HG03025 (cell line): ENCODE measurements at regions not wholly inside any gene's neighbourhood (a gene's known extent, or its start where the extent isn't known, plus 50 kb on each side); places are given as distances from the start of the nearest gene placed in this dataset.
"Not testable (repeated sequence)": the region's sequence is repeated elsewhere in the genome, so short reads cannot be mapped to it uniquely, and the experiment has no call there.

Experiments
- ATAC-seq: cut with Tn5 transposase; IDR thresholded peaks from one replicate; pipeline ENCODE4 v1.9.1; 2021; ENCODE audit warnings: mild to moderate bottlenecking, moderate library complexity; ENCODE audit not compliant: unreplicated experiment, low FRiP score

DNA sequence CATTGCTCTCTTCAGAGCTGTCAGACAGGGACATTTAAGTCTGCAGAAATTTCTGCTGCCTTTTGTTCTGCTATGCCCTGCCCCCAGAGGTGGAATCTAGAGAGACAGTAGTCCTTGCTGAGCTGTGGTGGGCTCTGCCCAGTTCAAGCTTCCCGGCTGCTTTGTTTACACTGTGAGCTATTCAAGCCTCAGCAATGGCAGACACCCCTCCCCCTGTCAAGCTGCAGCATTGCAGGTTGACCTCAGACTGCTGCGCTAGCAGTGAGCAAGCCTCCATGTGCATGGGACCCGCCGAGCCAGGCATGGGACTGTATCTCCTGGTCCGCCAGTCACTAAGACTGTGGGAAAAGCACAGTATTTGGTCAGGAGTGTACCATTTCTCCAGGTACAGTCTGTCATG, 53.6 kb upstream of the MAPK10 start:
- ATAC-seq: not testable (repeated sequence)

DNA sequence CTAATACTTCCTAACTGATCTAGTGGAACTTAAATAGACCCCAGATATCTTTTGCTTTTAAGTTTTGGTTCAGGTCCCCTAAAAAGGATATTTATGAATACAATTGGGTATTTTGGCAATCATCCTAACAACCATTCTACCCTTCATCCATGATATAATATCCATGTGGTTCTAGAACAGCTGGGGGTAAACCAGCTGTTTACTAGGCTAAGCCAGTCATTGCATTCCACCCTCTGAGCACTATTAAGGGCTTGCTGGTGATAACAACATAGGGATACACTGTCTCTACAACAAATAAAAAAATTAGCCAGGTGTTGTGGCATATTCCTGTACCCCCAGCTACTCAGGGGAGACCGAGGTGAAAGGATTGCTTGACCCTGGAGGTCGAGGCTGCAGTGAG, 54.8 kb upstream of the MAPK10 start:
- no peak for ATAC-seq

DNA sequence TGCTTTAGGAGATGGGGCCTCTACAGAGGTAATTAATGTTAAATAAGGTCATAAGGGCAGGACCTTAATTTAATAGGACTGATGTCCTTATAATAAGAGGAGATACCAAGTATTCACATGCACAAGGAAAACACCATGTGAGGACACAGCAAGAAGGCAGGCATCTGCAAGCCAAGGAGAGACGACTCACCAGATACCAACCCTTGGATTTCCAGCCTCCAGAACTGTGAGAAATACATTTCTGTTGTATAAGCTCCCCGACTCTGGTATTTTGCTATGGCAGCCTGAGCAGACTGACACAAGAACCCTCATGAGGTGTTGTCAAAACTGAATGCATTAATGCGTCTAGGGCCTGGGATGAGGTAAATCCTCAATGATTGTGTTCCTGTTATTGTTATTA, 56.2 kb upstream of the MAPK10 start:
- ATAC-seq: no peak

DNA sequence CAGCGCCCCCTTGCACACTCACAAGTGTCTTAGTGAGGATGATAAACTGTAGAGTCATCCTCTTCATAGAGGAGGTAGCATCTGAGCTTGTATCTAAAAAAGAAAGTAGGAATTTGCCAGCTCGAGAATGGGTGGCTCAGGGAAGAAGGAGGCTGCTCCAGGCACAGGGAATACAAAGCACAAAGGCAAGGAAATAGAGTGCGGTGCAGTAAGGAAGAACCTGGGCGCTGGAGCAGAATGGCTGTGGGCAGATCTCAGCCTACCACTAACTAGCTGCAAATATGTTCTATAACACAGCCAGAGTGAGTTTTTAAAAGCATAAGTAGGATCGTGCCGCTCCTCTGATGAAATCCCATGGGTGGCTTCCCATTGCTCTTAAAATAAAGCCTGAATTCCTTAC, 61.6 kb upstream of the MAPK10 start:
- ATAC-seq: no peak

DNA sequence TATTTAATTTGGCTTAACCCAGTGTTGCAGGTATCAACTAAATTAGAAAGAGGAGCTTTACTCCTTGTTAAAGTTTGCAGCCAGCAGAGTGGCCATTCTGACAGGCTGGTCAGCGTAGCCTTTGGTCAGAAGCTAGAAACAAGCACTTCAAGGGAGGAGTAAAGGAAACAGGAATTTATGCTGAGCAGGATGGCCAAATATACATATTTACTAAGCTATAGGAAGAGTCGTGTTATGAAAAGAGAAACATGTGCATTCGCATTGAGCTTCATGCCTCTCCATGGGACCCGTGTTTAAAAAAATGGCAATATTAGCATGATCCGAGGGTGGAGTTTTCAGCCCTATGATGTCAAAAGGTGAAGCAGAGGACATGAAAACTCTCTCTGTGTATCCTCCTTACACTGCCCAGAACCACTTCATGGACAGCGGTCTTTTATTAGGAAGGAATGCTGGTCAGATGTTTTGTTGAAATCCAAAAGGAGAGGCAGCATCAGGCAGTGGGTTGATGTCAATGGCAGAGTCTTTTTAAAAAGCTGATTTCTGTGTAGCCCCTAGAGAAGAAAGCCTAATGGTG, 71.8 kb upstream of the MAPK10 start:
- ATAC-seq: no peak

DNA sequence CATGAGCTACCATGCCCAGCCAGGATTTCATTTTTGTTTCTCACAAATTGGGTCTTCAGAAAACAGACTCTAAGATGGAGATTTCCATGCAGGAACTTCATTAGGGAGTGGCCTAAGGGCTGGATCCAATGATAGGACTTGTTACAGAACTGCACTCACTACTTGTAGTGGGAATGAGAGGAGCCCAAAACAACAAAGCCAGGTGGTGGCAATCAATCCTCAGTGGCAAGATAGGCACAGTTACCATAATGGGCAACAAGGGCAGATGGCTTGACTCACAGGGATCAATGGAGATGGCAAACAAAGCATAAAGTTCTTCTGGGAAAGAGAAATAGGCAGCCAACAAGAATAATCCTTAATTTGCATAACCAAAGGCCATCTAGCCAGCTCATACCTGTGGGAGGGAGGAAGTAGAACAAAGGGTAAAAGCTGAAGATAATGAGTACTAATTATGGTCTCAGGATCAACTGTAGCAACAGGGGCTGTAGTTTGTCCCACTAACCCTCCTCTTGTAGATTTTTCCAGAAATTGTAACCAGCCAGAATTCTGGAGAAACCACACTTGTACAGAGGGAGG, 72.8 kb upstream of the MAPK10 start:
- ATAC-seq: no peak

DNA sequence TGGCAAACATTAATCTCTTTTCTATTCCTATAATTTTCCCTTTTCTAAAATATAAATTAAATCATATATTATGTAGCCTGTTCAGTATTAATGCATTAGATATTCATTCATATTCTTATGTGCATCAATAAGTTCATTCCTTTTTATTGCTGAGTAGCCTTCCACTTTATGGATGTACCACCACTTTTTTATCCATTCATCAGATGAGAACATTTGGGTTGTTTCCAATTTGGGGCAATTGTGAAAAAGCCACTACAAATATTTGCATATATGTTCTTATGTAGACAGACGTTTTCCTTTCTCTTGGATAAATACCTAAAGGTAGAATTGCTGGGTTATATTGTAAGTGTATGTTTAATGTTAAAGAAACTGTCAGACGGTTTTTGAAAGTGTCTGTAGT, 79.4 kb upstream of the MAPK10 start:
- ATAC-seq: no peak

DNA sequence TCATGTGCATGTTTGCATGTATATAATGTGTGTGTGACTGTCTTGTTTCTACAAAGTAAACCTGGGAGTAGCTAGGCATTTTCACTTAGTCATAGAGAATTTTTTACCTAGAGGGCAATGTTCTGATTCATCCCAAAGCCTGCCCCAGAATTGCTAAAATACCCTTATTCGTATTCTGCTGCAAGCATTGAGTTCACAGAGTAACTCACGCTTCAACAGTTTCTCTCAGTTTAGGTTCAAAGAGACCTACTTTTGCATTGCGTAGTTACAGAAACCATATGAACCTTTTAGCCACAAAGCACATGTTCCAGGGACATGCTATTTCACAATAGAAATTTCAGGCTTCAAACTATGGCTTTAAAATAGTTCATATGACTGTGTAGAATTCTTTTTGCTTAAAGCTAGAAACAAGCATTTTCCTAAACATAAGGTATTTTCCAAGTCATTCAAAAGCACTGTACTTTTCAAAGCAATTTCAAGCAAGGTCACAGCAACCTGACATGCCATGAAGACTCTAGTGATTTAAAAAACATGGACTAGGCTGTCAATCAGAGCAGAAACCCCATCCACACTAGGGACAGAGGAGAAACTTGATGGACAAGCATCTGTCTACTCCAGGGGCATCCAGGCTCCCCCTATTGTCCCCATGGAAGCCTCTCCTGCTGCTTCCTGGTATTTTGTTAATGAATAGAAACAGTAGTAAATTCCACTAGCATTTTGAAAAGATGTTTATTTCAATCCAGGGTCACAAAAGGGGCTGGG, 81.5 kb upstream of the MAPK10 start:
- ATAC-seq: no peak

DNA sequence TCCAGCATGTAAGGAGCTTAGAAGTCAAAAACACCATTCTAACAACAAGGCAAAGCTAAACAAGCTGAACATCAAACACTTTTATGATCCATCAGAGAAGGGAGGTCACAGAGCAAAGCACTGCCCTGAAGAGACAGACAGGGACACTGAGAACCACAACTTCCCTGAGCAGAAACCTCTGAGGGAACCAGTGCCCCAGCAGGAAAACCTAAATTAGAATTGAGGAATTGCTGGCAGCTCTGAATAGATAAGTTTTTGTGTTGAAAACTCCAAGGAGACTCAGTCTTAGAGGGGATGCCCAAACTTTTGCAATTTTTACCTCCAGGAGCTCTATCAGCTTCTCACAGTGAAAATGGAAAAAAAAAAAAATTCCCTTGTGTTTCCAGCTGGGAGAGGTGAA, 83.0 kb upstream of the MAPK10 start:
- no peak for ATAC-seq

DNA sequence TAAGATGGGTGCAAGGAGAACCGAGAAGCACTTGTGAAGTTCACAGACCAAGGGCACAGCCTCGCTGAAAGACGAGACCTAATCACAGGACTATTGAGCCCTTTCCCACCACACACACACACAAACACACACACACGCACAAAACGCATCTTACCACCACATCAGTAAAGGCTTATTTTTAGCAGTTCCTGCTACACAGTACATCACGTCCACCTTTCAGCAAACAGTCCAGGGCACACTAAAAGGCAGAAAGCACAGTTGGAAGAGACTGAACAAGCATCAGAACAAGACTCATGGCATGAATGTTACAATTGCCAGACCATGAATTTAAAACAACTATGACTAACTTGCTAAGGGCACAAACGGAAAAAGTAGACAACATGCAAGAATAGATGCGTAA, 83.6 kb upstream of the MAPK10 start:
- ATAC-seq: no peak

DNA sequence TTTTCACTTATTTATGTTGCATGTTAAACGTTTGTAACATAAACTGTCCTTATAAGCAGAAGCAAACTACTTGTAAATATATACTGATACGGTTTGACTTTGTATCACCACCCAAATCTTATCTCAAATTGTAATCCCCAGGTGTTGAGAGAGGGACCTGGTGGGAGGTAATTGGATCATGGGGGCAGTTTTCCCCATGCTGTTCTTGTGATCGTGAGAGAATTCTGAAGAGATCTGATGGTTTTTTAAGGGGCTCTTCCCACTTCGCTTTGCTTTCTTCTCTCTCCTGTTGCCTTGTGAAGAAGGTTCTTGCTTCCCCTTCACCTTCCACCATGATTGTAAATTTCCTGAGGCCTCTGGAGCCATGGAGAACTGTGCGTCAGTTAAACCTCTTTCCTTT, 87.1 kb upstream of the MAPK10 start:
- ATAC-seq: no peak

DNA sequence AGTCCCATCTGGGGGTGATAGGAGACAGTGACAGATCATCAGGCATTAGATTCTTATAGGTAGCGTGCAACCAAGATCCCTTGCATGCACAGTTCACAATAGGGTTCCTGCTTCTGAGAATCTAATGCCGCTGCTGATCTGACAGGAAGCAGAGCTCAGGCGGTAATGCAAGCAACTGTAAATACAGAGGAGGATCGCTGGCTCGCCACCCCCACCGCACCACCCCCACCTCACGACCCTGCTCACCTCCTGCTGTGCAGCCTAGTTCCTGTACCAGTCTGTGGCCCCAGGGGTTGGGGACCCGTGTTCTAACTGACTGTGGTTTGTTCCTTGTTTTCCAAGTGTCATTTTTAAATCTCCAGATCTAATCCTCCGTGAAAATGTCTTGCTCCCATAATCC, 89.0 kb upstream of the MAPK10 start:
- ATAC-seq: no peak

DNA sequence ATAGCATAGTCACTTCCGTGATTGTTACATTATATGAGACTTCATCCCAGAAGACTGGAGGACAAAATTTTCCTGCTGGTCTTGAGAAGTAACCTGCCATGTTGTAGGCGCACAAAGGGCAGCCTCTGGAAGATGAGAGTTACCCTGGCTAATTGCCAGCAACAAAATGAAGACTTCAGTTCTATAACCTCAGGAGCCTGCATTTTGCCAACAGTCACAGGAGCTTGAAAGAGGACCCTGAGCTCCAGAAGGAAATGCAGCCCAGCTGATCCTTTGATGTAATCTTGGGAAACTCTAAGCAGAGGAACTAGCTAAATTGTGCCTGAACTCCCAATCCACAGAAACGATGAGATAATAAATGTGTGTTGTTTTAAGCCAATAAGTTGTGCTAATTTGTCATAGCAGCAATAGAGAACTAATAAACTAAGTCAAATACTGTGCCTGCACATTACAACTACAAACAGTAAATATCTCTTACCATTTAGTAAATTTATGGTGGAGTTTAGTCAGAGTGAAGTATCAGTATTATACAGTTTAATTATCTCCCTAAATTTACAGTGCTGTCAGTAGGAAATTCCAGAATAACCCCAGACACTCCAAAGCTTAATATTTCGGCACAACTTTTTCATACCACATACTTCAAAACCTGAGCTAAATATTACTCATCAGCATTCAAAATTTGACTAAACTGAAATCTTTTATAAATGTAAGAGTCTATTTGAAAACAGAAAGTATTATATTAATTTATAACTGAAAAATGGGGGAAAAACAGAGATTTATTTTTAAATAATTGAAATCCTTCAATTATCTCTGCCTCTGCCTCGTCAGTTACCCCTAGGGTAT, 90.1 kb upstream of the MAPK10 start:
- ATAC-seq: no peak

DNA sequence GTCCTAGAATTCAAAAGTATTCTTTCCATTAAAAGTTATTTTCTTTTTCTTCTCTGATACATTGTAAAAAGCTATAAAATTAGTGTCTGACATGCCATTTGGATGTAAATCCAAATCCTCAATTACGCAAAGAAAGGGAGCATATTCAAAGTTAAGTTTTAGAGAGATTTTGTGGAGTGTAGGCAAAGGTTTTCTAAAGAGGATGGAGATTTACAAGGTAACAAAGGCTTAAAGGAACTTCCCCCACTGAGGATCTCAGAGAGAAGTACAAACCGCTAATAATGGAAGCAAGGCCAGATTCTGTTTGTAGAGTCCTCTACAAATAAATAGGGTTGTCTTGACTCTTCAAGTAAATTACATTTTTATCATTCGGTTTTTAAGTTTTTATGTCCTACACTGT, 91.0 kb upstream of the MAPK10 start:
- ATAC-seq: no peak

DNA sequence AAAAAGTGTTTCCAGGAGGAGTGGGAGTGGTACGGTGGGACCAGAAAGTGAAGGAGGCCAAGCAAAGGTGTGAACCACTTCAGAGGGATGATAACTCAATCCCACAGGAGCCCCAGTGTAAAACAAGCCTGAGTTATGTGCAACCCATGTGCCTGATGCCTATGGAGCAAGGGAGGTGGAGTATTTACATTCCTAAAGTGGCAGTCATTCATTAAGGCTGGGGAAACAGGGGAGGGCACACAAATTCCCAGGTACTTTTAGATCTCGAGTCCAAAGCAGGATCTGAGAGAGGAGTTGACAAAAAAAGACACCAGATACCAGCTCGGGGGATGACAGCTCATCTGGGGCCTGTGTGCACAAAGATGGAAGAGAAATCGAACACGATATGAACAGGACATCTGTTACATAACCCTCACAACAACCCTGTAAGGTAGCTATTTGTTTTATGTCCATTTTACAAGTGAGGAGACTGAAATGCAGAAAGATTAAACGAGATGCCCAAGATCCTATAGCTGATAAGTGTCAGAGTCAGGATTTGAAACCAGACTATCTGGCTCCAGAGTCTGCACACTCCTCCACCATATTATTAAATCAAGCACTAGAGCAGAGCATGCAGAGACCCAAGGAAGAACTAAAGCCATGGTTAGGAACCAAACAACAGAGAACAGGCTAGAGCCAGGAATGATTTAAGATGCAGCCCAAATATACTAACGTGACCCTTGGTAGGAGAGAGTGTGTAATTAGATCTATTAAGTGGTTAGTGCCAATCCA, 91.9 kb upstream of the MAPK10 start:
- ATAC-seq: no peak

DNA sequence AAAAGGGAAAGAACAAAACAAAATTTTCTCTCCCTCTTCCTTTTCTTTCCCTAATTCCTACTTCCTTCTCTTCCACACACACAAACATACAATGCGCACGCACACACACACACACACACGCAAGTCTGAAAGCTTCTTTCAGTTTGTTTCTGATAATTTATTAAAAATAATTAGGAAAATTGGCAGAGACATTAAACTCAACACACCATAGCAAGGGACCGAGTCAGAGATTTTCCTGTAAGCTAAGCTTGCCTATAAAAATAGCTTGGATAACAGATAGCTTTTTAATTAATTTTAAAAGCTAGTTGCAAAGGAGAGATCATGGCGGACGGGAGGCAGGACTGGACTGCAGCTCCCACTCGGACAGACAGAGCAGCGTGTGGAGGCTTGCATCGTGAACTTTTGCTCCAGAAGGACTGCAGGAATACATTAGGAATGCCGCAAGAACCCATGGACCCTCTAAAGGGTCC, 92.6 kb upstream of the MAPK10 start:
- ATAC-seq: no peak

DNA sequence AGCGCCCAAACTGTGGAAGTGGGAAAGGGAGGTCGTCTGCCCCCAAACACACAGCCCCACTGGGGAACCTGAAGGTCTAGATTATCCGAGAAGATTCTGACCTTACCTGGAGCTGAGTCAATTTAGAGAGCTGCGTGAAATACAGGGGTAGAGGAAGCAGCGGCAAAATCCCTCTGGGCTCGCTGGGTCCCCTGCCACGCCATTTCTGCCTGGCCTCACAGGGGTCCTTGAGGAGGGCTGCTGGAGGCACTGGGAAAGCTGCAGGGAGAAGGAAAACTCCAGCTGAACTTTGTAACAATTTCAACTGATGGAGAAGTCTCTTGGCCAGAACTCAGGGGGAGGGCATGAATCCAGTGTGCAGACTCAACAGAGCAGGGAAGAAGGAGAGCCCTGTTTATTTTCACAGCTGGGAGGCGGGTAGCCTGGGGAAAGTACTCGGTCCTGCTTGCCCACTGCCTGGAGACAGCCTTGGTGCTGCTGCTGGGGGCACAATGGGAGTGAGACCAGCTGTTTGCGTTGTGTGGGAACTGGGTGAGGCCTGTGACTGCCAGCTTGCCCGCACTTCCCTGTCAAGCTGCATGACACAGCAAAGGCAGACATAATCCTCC, 93.2 kb upstream of the MAPK10 start:
- no peak for ATAC-seq

DNA sequence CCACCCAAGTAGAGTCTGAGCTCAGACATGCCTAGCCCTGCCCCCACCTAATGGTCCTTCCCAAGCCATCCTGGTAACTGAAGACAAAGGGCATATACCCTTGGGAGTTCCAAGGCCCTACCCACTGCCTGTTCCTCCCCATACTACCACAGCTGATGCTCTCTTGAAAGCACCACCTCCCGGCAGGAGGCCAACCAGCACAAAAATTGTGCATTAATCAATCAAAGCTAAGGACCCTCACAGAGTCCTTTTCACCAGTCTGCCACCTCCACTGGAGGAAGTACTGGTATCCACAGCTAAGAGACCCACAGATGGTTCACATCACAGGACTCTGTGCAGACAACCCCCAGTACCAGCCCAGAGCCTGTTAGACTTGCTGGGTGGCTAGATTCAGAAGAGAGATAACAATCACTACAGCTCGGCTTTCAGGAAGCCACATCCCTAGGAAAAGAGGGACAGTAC, 93.8 kb upstream of the MAPK10 start:
- ATAC-seq: not testable (repeated sequence)

DNA sequence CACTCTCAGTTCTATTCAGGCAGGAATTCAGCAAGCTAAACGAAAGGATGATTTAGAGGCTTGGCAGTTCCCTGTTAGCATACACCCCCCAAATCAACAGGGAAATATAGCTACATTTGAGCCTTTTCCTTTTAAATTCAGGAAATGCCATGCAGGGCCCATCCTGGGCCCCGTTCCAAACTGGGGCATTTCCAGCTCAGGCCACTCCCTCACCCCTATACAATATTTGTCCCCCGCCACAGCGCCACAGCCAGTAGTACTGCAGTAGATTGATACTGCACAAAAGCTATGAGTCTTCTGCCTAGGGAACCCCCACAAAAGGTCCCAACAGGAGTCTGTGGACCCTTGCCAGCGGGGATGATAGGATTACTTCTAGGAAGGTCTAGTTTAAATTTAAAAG, 102.0 kb upstream of the MAPK10 start:
- no peak for ATAC-seq
